Neural cell (in vitro differentiated cells): ENCODE measurements at regions not wholly inside any gene's neighbourhood (a gene's known extent, or its start where the extent isn't known, plus 50 kb on each side); places are given as distances from the start of the nearest gene placed in this dataset.

Source experiments
- EP300 ChIP-seq: fragments of 450-650 bp; conservative IDR thresholded peaks from 2 replicates; pipeline ENCODE4 v1.6.1; 2014; ENCODE audit warnings: antibody characterized with exemption, mild to moderate bottlenecking, moderate library complexity; ENCODE audit not compliant: poor library complexity, severe bottlenecking
- EZH2 ChIP-seq: fragments of 200-600, 300-800 bp; shearing (Covaris generic), sonication (generic); IDR thresholded peaks from 2 replicates; pipeline ENCODE4 v1.6.1; 2014; ENCODE audit warnings: antibody characterized with exemption, low read length, borderline replicate concordance, mild to moderate bottlenecking; ENCODE audit not compliant: insufficient read depth, poor library complexity, severe bottlenecking
- MXI1 ChIP-seq: fragments of 450-650 bp; conservative IDR thresholded peaks from 2 replicates; pipeline ENCODE4 v1.6.1; 2014; ENCODE audit warnings: antibody characterized with exemption, mild to moderate bottlenecking; ENCODE audit not compliant: poor library complexity, severe bottlenecking
- POLR2AphosphoS5 ChIP-seq: IDR thresholded peaks from 2 replicates; pipeline ENCODE4 v1.6.1; 2012
- SMC3 ChIP-seq: fragments of 450-650 bp; conservative IDR thresholded peaks from 2 replicates; pipeline ENCODE4 v1.6.1; 2014; ENCODE audit warnings: antibody characterized with exemption, mild to moderate bottlenecking, moderate library complexity; ENCODE audit not compliant: poor library complexity
- TF ChIP-seq, protein P1 (sequence below): fragments of 450-650 bp; IDR thresholded peaks from 2 replicates; pipeline ENCODE4 v1.5.1; 2014; ENCODE audit warnings: antibody characterized with exemption, mild to moderate bottlenecking, moderate library complexity; ENCODE audit not compliant: poor library complexity, severe bottlenecking

GRCh38 chr11:45414088-45414487 is 127.9 kb upstream of the SYT13 start:
- TF ChIP-seq, protein P1, sequence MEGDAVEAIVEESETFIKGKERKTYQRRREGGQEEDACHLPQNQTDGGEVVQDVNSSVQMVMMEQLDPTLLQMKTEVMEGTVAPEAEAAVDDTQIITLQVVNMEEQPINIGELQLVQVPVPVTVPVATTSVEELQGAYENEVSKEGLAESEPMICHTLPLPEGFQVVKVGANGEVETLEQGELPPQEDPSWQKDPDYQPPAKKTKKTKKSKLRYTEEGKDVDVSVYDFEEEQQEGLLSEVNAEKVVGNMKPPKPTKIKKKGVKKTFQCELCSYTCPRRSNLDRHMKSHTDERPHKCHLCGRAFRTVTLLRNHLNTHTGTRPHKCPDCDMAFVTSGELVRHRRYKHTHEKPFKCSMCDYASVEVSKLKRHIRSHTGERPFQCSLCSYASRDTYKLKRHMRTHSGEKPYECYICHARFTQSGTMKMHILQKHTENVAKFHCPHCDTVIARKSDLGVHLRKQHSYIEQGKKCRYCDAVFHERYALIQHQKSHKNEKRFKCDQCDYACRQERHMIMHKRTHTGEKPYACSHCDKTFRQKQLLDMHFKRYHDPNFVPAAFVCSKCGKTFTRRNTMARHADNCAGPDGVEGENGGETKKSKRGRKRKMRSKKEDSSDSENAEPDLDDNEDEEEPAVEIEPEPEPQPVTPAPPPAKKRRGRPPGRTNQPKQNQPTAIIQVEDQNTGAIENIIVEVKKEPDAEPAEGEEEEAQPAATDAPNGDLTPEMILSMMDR = no peak
- no peak for TF ChIP-seq POLR2AphosphoS5
- TF ChIP-seq EP300 = no peak
- TF ChIP-seq EZH2 = no peak
- TF ChIP-seq SMC3 = no peak
- TF ChIP-seq MXI1 = no peak
